ENCODE measurements at regions not wholly inside any gene's neighbourhood (a gene's known extent, or its start where the extent isn't known, plus 50 kb on each side); places are given as distances from the start of the nearest gene placed in this dataset.

DNA sequence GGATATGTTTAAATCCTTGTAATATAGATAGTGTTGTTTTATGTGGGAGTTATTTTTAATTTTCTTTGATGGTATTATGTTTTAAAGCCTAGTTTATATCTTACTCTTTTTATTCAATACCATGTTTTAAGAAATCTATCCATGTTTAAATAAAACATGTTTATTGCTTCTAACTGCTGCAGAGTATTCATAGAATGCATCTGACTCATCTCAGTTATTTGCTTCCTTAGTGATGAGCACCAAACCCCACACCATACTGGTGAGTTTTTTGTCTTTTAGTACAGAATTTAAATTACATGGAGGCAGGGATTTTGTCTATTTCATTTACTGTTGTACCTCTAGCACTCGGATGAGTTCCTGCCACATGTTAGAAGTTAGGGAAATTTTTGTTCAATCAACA is 209.2 kb downstream of the NSUN3 start:
- TF ChIP-seq, protein P1, sequence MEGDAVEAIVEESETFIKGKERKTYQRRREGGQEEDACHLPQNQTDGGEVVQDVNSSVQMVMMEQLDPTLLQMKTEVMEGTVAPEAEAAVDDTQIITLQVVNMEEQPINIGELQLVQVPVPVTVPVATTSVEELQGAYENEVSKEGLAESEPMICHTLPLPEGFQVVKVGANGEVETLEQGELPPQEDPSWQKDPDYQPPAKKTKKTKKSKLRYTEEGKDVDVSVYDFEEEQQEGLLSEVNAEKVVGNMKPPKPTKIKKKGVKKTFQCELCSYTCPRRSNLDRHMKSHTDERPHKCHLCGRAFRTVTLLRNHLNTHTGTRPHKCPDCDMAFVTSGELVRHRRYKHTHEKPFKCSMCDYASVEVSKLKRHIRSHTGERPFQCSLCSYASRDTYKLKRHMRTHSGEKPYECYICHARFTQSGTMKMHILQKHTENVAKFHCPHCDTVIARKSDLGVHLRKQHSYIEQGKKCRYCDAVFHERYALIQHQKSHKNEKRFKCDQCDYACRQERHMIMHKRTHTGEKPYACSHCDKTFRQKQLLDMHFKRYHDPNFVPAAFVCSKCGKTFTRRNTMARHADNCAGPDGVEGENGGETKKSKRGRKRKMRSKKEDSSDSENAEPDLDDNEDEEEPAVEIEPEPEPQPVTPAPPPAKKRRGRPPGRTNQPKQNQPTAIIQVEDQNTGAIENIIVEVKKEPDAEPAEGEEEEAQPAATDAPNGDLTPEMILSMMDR (optimal IDR thresholded peaks at IDR 0.05 in 1 of 3, IDR thresholded peaks at IDR 0.05 in 1 of 3, conservative IDR thresholded peaks at IDR 0.05 in 1 of 3; ENCODE audit: extremely low read depth in 1 of 3, insufficient read depth in 2 of 3, low read length in 3 of 3) = no peak
- TF ChIP-seq EZH2 (IDR thresholded peaks at IDR 0.05; ENCODE audit: low read length) = no peak

Data from keratinocyte (primary cell).